HCT116 (cell line): ENCODE measurements at regions not wholly inside any gene's neighbourhood (a gene's known extent, or its start where the extent isn't known, plus 50 kb on each side); places are given as distances from the start of the nearest gene placed in this dataset.

Source experiments
- ATAC-seq: fragments of 200-7000 bp; cut with Tn5 transposase; 2 replicates; pipeline ENCODE4 v1.9.1; 2020; ENCODE audit warnings: mild to moderate bottlenecking, moderate library complexity
- BruUV-seq: library from RNA; stranded (reverse); fragments of 400-500 nt; replicated peaks from 2 replicates; lab custom pipeline; 2021; lab: Mats Ljungman, UMichigan
- CTCF ChIA-PET: fragments of 300-600 bp; sonication (Branson Sonifier 250); formaldehyde crosslinking; loops from one replicate; lab custom pipeline; 2021; ENCODE audit warnings: antibody characterized with exemption; lab: Charles Lee
- POLR2A ChIA-PET: fragments of 300-600, 350-600 bp; sonication (Branson Sonifier 250); formaldehyde crosslinking; loops from one replicate; lab custom pipeline; 2021; ENCODE audit warnings: antibody characterized with exemption; lab: Charles Lee
- RAD21 ChIA-PET, 2 experiments: fragments of 300-600 bp; sonication (Branson Sonifier 250); formaldehyde crosslinking; loops; one replicate each; lab custom pipeline; 2023; ENCODE audit warnings: low total read pairs in 2 of 2; ENCODE audit not compliant: uncharacterized antibody in 2 of 2, unreplicated experiment in 2 of 2, low non-redundant PET in 1 of 2; lab: Charles Lee
- DNase-seq: peaks from one replicate; pipeline ENCODE4 v3.0.0-alpha.2; 2010; ENCODE audit warnings: low read depth, low spot score
- H2AFZ ChIP-seq: fragments of 200-600 bp; shearing (Covaris generic), sonication (generic); 2 replicates; pipeline ENCODE4 v1.6.1; 2017; ENCODE audit warnings: low read depth, mixed run types, mixed read lengths, antibody characterized with exemption, low read length; ENCODE audit not compliant: poor library complexity, severe bottlenecking
- H3K27ac ChIP-seq: 2 replicates; pipeline ENCODE4 v1.5.1; 2012; ENCODE audit warnings: low read depth, low read length
- H3K27me3 ChIP-seq: fragments of 200-600 bp; sonication (generic); 2 replicates; pipeline ENCODE4 v1.6.1; 2016; ENCODE audit warnings: mixed run types, low read length, mixed read lengths; ENCODE audit not compliant: insufficient read depth
- H3K36me3 ChIP-seq, 2 experiments: fragments of 200-500 bp in 1 of 2; fragments of 200-600 bp in 1 of 2; sonication (Bioruptor generic) in 1 of 2; sonication (generic) in 1 of 2; 2 replicates each; pipeline versions ENCODE4 v1.5.1 to v1.6.1; 2014 to 2016; ENCODE audit warnings: low read length in 2 of 2, inconsistent platforms in 1 of 2, mixed read lengths in 1 of 2, mixed run types in 1 of 2; ENCODE audit not compliant: insufficient read depth in 2 of 2, control insufficient read depth in 1 of 2
- H3K4me1 ChIP-seq, 2 experiments: fragments of 200-600 bp in 1 of 2; sonication (generic) in 1 of 2; 2 replicates each; pipeline versions ENCODE4 v1.5.1 to v1.6.1; 2012 to 2017; ENCODE audit warnings: low read length in 2 of 2, inconsistent platforms in 1 of 2, mild to moderate bottlenecking in 1 of 2, mixed read lengths in 1 of 2, mixed run types in 1 of 2, moderate library complexity in 1 of 2; ENCODE audit not compliant: insufficient read depth in 2 of 2, control insufficient read depth in 1 of 2
- H3K4me2 ChIP-seq: fragments of 200-600 bp; sonication (generic); 2 replicates; pipeline ENCODE4 v1.6.1; 2017; ENCODE audit warnings: mixed run types, low read length, mixed read lengths
- H3K4me3 ChIP-seq, 2 experiments: fragments of 200-600 bp in 1 of 2; sonication (generic) in 1 of 2; replicated peaks in 1 of 2; 2 replicates each; pipeline ENCODE4 v1.5.1; 2011 to 2016; ENCODE audit warnings: low read length in 2 of 2, control low read depth in 1 of 2, low read depth in 1 of 2, mild to moderate bottlenecking in 1 of 2, mixed read lengths in 1 of 2, mixed run types in 1 of 2
- H3K79me2 ChIP-seq: fragments of 200-600 bp; sonication (generic); 2 replicates; pipeline ENCODE4 v1.6.1; 2017; ENCODE audit warnings: mild to moderate bottlenecking, mixed run types, low read length, moderate library complexity, mixed read lengths; ENCODE audit not compliant: insufficient read depth
- H3K9ac ChIP-seq: fragments of 200-600 bp; sonication (generic); 2 replicates; pipeline ENCODE4 v1.6.1; 2016; ENCODE audit warnings: low read length, mixed read lengths
- H3K9me2 ChIP-seq: fragments of 200-600 bp; sonication (generic), shearing (Covaris generic); 2 replicates; pipeline ENCODE4 v1.6.1; 2017; ENCODE audit warnings: mixed run types, mild to moderate bottlenecking, moderate library complexity; ENCODE audit not compliant: insufficient read depth
- H3K9me3 ChIP-seq, 2 experiments: fragments of 200-500 bp in 1 of 2; fragments of 200-600 bp in 1 of 2; sonication (Bioruptor generic) in 1 of 2; sonication (generic) in 1 of 2; 2 replicates each; pipeline ENCODE4 v1.6.1; 2014 to 2017; ENCODE audit warnings: low read length in 2 of 2, mixed read lengths in 2 of 2, inconsistent platforms in 1 of 2, low read depth in 1 of 2, mild to moderate bottlenecking in 1 of 2, mixed run types in 1 of 2, moderate library complexity in 1 of 2; ENCODE audit not compliant: control insufficient read depth in 1 of 2, insufficient read depth in 1 of 2
- H4K20me1 ChIP-seq: fragments of 200-600 bp; sonication (generic), shearing (Covaris generic); 2 replicates; pipeline ENCODE4 v1.6.1; 2017; ENCODE audit warnings: mixed run types, mild to moderate bottlenecking, moderate library complexity; ENCODE audit not compliant: insufficient read depth
- ATF3 ChIP-seq: IDR thresholded peaks from 2 replicates; pipeline ENCODE4 v1.6.1; 2012
- CBX3 ChIP-seq: IDR thresholded peaks from 2 replicates; pipeline ENCODE4 v1.6.1; 2012; ENCODE audit warnings: low read depth
- CEBPB ChIP-seq: IDR thresholded peaks from 2 replicates; pipeline ENCODE4 v1.6.1; 2012; ENCODE audit warnings: low read depth
- CTCF ChIP-seq, 3 experiments: fragments of 200-600 bp in 1 of 3; sonication (generic) in 1 of 3; IDR thresholded peaks in 2 of 3; conservative IDR thresholded peaks in 1 of 3; 2 replicates each; pipeline ENCODE4 v1.5.1; 2012 to 2017; ENCODE audit warnings: low read depth in 2 of 3, low read length in 2 of 3, antibody characterized with exemption in 1 of 3, borderline replicate concordance in 1 of 3, control low read depth in 1 of 3, mild to moderate bottlenecking in 1 of 3, mixed read lengths in 1 of 3, mixed run types in 1 of 3, moderate library complexity in 1 of 3; ENCODE audit not compliant: insufficient read depth in 1 of 3
- EGR1 ChIP-seq: IDR thresholded peaks from 2 replicates; pipeline ENCODE4 v1.6.1; 2012; ENCODE audit warnings: low read depth
- ELF1 ChIP-seq: IDR thresholded peaks from 2 replicates; pipeline ENCODE4 v1.6.1; 2012; ENCODE audit warnings: low read depth, borderline replicate concordance
- EZH2phosphoT487 ChIP-seq: fragments of 200-600 bp; IDR thresholded peaks from 2 replicates; pipeline ENCODE4 v1.6.1; 2018; ENCODE audit warnings: antibody characterized with exemption, borderline replicate concordance
- FOSL1 ChIP-seq: IDR thresholded peaks from 2 replicates; pipeline ENCODE4 v1.6.1; 2012; ENCODE audit warnings: low read depth
- MAX ChIP-seq: IDR thresholded peaks from 2 replicates; pipeline ENCODE4 v1.6.1; 2012
- POLR2A ChIP-seq: IDR thresholded peaks from 2 replicates; pipeline ENCODE4 v1.7.0; 2011; ENCODE audit warnings: borderline replicate concordance; ENCODE audit not compliant: insufficient read depth, insufficient read length; ENCODE audit errors: extremely low read depth
- POLR2AphosphoS5 ChIP-seq: IDR thresholded peaks from 2 replicates; pipeline ENCODE4 v1.6.1; 2011; ENCODE audit warnings: mild to moderate bottlenecking, low read depth, low read length, moderate library complexity
- RAD21 ChIP-seq: IDR thresholded peaks from 2 replicates; pipeline ENCODE4 v1.6.1; 2012; ENCODE audit warnings: low read depth, mild to moderate bottlenecking
- SRF ChIP-seq: IDR thresholded peaks from 2 replicates; pipeline ENCODE4 v1.6.1; 2012; ENCODE audit warnings: low read depth
- YY1 ChIP-seq: IDR thresholded peaks from 2 replicates; pipeline ENCODE4 v1.6.1; 2011; ENCODE audit warnings: low read length, low read depth, moderate library complexity, mild to moderate bottlenecking; ENCODE audit not compliant: insufficient replicate concordance; ENCODE audit errors: extremely low read depth
- intact Hi-C: fragments of 100-400 bp; cut with micrococcal nuclease; formaldehyde crosslinking; loops from 2 replicates; pipeline ENCODE4 v1.10.0; 2022

- ChIA-PET CTCF (interaction anchor here (0.8 to 1.5 kb wide), 2 partner anchors 8 to 432 kb away, joined by 3 read pairs; no protein-coding TSS in a partner anchor), POLR2A (no interaction called here)
These were observed 126.8 kb upstream of the RPL34 start for GRCh38 chr4:108493596-108493931.

GRCh38 chr4:108492816-108493595 lies 127.4 kb upstream of the RPL34 start:
- TF ChIP-seq ATF3 (no peak), EGR1 (no peak), RAD21 (peak; percentile 69), ELF1 (no peak), CTCF (IDR thresholded peaks at IDR 0.05 in 2 of 3, conservative IDR thresholded peaks at IDR 0.05 in 1 of 3; ENCODE audit: borderline replicate concordance in 1 of 3, insufficient read depth in 1 of 3, low read depth in 2 of 3, low read length in 2 of 3) (peak; percentile 35 to 75 (median 73); a peak in 5 of 6 replicates), CEBPB (no peak)
- ATAC-seq (peak; percentile 100), DNase-seq (peak; percentile 21)
- Histone ChIP-seq H3K9me2 (no peaks in the 10 kb centered on the region), H3K4me1 (no peaks in the 10 kb centered on the region), H3K36me3 (no peaks in the 10 kb centered on the region), H3K9ac (no peak overlapping the region), H3K79me2 (no peaks in the 10 kb centered on the region), H3K27ac (no peak overlapping the region), H3K27me3 (no peaks in the 10 kb centered on the region), H3K9me3 (no peaks in the 10 kb centered on the region), H3K4me3 (no peak overlapping the region), H2AFZ (no peak overlapping the region), H3K4me2 (no peak overlapping the region), H4K20me1 (no peaks in the 10 kb centered on the region)
- intact Hi-C loops: loop anchor here (1.0 to 2.0 kb wide), 2 partner anchors 433 to 474 kb away; no protein-coding TSS in a partner anchor
- ChIA-PET RAD21 (interaction anchor here in 1 of 2 experiments (0.5 kb wide), 1 partner anchor 475 kb away, joined by 3 read pairs; no protein-coding TSS in a partner anchor), CTCF (interaction anchor here (0.8 to 1.5 kb wide), 4 partner anchors 9 to 474 kb away, joined by 3 read pairs; no protein-coding TSS in a partner anchor), POLR2A (no interaction called here)
- no TSS peak for BruUV-seq

More at GRCh38 chr4:108493596-108493931, 126.8 kb upstream of the RPL34 start:
- no peaks in the 10 kb centered on the region for H4K20me1 ChIP-seq
- H2AFZ ChIP-seq: no peak overlapping the region
- no peaks in the 10 kb centered on the region for H3K9me2 ChIP-seq
- no TSS peak for BruUV-seq
- no peaks in the 10 kb centered on the region for H3K79me2 ChIP-seq
- H3K9me3 ChIP-seq: no peaks in the 10 kb centered on the region
- H3K27me3 ChIP-seq: no peaks in the 10 kb centered on the region
- RAD21 ChIA-PET: interaction anchor here in 1 of 2 experiments (0.5 kb wide), 1 partner anchor 476 kb away, joined by 3 read pairs; no protein-coding TSS in a partner anchor
- H3K4me3 ChIP-seq: no peak overlapping the region
- ATAC-seq (no peak), DNase-seq (no peak)
- no peaks in the 10 kb centered on the region for H3K4me1 ChIP-seq
- H3K9ac ChIP-seq: no peak overlapping the region
- H3K4me2 ChIP-seq: no peak overlapping the region
- TF ChIP-seq MAX (no peak), EGR1 (no peak), FOSL1 (no peak), CEBPB (no peak), POLR2A (no peak), CBX3 (no peak), EZH2phosphoT487 (no peak), SRF (no peak), YY1 (no peak), POLR2AphosphoS5 (no peak)
- H3K36me3 ChIP-seq: no peaks in the 10 kb centered on the region
- no peak overlapping the region for H3K27ac ChIP-seq
- intact Hi-C loops: loop anchor here (1.0 to 2.0 kb wide), 2 partner anchors 433 to 475 kb away; no protein-coding TSS in a partner anchor
